Spleen (tissue), 11 donors: ENCODE measurements at regions not wholly inside any gene's neighbourhood (a gene's known extent, or its start where the extent isn't known, plus 50 kb on each side); places are given as distances from the start of the nearest gene placed in this dataset.

Experiments used
- DNase-seq: peaks from one replicate; pipeline ENCODE4 v3.0.0-alpha.2; 2020
- H3K27ac ChIP-seq, 8 donors: fragments of 200-600 bp; sonication (generic) in 7 of 8; 1 replicate in 4 of 8; 2 replicates in 4 of 8; pipeline versions ENCODE4 v1.5.0 to v1.8.0; 2016 to 2021; ENCODE audit warnings: inconsistent platforms in 4 of 8, mild to moderate bottlenecking in 4 of 8, moderate library complexity in 1 of 8
- H3K27me3 ChIP-seq, 7 donors: fragments of 200-600 bp; sonication (generic) in 6 of 7; replicated peaks in 1 of 7; 1 replicate in 4 of 7; 2 replicates in 3 of 7; pipeline versions ENCODE4 v1.5.0 to v1.8.0; 2016 to 2021; ENCODE audit warnings: inconsistent platforms in 3 of 7, mild to moderate bottlenecking in 1 of 7
- H3K36me3 ChIP-seq, 6 donors: fragments of 200-600 bp; sonication (generic) in 5 of 6; 1 replicate in 4 of 6; 2 replicates in 2 of 6; pipeline versions ENCODE4 v1.5.0 to v1.8.0; 2016 to 2021; ENCODE audit warnings: inconsistent platforms in 2 of 6
- H3K4me1 ChIP-seq, 6 donors: fragments of 200-600 bp; sonication (generic) in 5 of 6; 1 replicate in 3 of 6; 2 replicates in 3 of 6; pipeline versions ENCODE4 v1.5.0 to v1.8.0; 2016 to 2021; ENCODE audit warnings: inconsistent platforms in 3 of 6
- H3K4me3 ChIP-seq, 8 donors: fragments of 200-600 bp; sonication (generic) in 7 of 8; 1 replicate in 4 of 8; 2 replicates in 4 of 8; pipeline versions ENCODE4 v1.5.0 to v1.8.0; 2016 to 2021; ENCODE audit warnings: inconsistent platforms in 4 of 8, mild to moderate bottlenecking in 4 of 8, moderate library complexity in 2 of 8
- H3K9me3 ChIP-seq, 8 donors: fragments of 200-600 bp; sonication (generic) in 7 of 8; 1 replicate in 4 of 8; 2 replicates in 4 of 8; pipeline versions ENCODE4 v1.5.0 to v1.8.0; 2016 to 2021; ENCODE audit warnings: inconsistent platforms in 4 of 8
- CTCF ChIP-seq, 11 experiments: fragments of 200-600 bp in 7 of 11; fragments of 450-650 bp in 4 of 11; sonication (generic) in 4 of 11; IDR thresholded peaks in 8 of 11; conservative IDR thresholded peaks in 3 of 11; 1 replicate in 7 of 11; 2 replicates in 4 of 11; pipeline versions ENCODE4 v1.4.0 to v1.8.0; 2016 to 2021; ENCODE audit warnings: antibody characterized with exemption in 11 of 11, inconsistent platforms in 4 of 11, mild to moderate bottlenecking in 1 of 11
- POLR2A ChIP-seq, 3 donors: fragments of 450-650 bp; IDR thresholded peaks; one replicate each; pipeline ENCODE4 v1.5.1; 2017; ENCODE audit warnings: antibody characterized with exemption in 3 of 3, mild to moderate bottlenecking in 1 of 3
- POLR2AphosphoS5 ChIP-seq, 3 donors: sonication (generic); formaldehyde crosslinking; IDR thresholded peaks; one replicate each; pipeline ENCODE4 v1.5.1; 2017; ENCODE audit warnings: antibody characterized with exemption in 3 of 3
- WGBS, 5 donors: extraction: QIAGEN DNeasy Blood & Tissue Kit in 3 of 5; methylation state at CpG; one replicate each; pipeline versions ENCODE4 v1.1.5 to v1.1.7; 2013 to 2018; 5-methylcytosine and 5-hydroxymethylcytosine counted together
- intact Hi-C: fragments of 100-400 bp; cut with DNase I; formaldehyde crosslinking; loops from one replicate; pipeline ENCODE4 v1.15.0; 2023; ENCODE audit warnings: low total_unique reads
- donor health status: healthy with polysubstance abuse.
- donor health status: DM: no; HTN: no; CAD: no; lungs with moderate emphysema.
- donor health status: DM: no; HTN: no; CAD: no.
- donor health status: Bipolar disorder and iron deficiency.
- donor health status: healthy.
- donor health status: DM: no; HTN: no; CAD: no.
- donor health status: DM: yes; HTN: yes; CAD: no.

- H3K36me3 ChIP-seq, result no peaks in the 10 kb centered on the region
- H3K27ac ChIP-seq, result no peak overlapping the region
- H3K9me3 ChIP-seq, result peaks cover 0 to 12% (median 0%) of the 10 kb centered on the region in 8 donors
- intact Hi-C loops, result no loop called here
- no peak overlapping the region for H3K4me3 ChIP-seq
- H3K27me3 ChIP-seq, result no peaks in the 10 kb centered on the region
- no peaks in the 10 kb centered on the region for H3K4me1 ChIP-seq
- 84 to 89% (median 87%) methylated on average over 7 of the region's 7 CpGs for WGBS, 5 donors
- no peak for DNase-seq
- TF ChIP-seq CTCF (IDR thresholded peaks at IDR 0.05 in 8 of 11, conservative IDR thresholded peaks at IDR 0.05 in 3 of 11), result no peak
- TF ChIP-seq POLR2AphosphoS5 (IDR thresholded peaks at IDR 0.05), result no peak
- no peak for TF ChIP-seq POLR2A (IDR thresholded peaks at IDR 0.05)
Observed at GRCh38 chr11:127268521-127268920, 268.0 kb upstream of the KIRREL3 start.

GRCh38 chr11:127259102-127259501 lies 258.5 kb upstream of the KIRREL3 start:
- DNase-seq, result no peak
- no peak overlapping the region for H3K4me3 ChIP-seq
- no peaks in the 10 kb centered on the region for H3K36me3 ChIP-seq
- TF ChIP-seq POLR2AphosphoS5 (IDR thresholded peaks at IDR 0.05), result no peak
- no peak for TF ChIP-seq CTCF (IDR thresholded peaks at IDR 0.05 in 8 of 11, conservative IDR thresholded peaks at IDR 0.05 in 3 of 11)
- no peak for TF ChIP-seq POLR2A (IDR thresholded peaks at IDR 0.05)
- H3K4me1 ChIP-seq, result no peaks in the 10 kb centered on the region
- intact Hi-C loops, result no loop called here
- no peak overlapping the region for H3K27ac ChIP-seq
- WGBS, 5 donors, result 73 to 88% (median 84%) methylated on average over 1 of the region's 1 CpG
- H3K9me3 ChIP-seq, result no peaks in the 10 kb centered on the region
- no peaks in the 10 kb centered on the region for H3K27me3 ChIP-seq

- TF ChIP-seq POLR2A (IDR thresholded peaks at IDR 0.05) (no peak), POLR2AphosphoS5 (IDR thresholded peaks at IDR 0.05) (no peak), CTCF (IDR thresholded peaks at IDR 0.05 in 8 of 11, conservative IDR thresholded peaks at IDR 0.05 in 3 of 11) (no peak)
- no peak for DNase-seq
- Histone ChIP-seq H3K4me3 (no peak overlapping the region), H3K27ac (no peak overlapping the region), H3K27me3 (no peaks in the 10 kb centered on the region), H3K4me1 (no peaks in the 10 kb centered on the region), H3K9me3 (no peaks in the 10 kb centered on the region), H3K36me3 (no peaks in the 10 kb centered on the region)
- WGBS, 5 donors, result 31 to 55% (median 39%) methylated on average over 6 of the region's 6 CpGs
- intact Hi-C loops, result no loop called here
Observed at GRCh38 chr11:127255209-127255608, 254.6 kb upstream of the KIRREL3 start.

GRCh38 chr11:127252321-127252720 lies 251.8 kb upstream of the KIRREL3 start:
- H3K9me3 ChIP-seq, result no peaks in the 10 kb centered on the region
- intact Hi-C loops, result no loop called here
- no peaks in the 10 kb centered on the region for H3K27me3 ChIP-seq
- no peak overlapping the region for H3K4me3 ChIP-seq
- no peak for DNase-seq
- no peak overlapping the region for H3K27ac ChIP-seq
- TF ChIP-seq POLR2A (IDR thresholded peaks at IDR 0.05), result no peak
- no peak for TF ChIP-seq CTCF (IDR thresholded peaks at IDR 0.05 in 8 of 11, conservative IDR thresholded peaks at IDR 0.05 in 3 of 11)
- no peak for TF ChIP-seq POLR2AphosphoS5 (IDR thresholded peaks at IDR 0.05)
- no peaks in the 10 kb centered on the region for H3K4me1 ChIP-seq
- H3K36me3 ChIP-seq, result no peaks in the 10 kb centered on the region
- WGBS, 5 donors, result 43 to 56% (median 53%) methylated on average over 2 to 3 of the region's 3 CpGs
